ENCODE measurements at regions not wholly inside any gene's neighbourhood (a gene's known extent, or its start where the extent isn't known, plus 50 kb on each side); places are given as distances from the start of the nearest gene placed in this dataset.
"Not testable (repeated sequence)": the region's sequence is repeated elsewhere in the genome, so short reads cannot be mapped to it uniquely, and the experiment has no call there.

DNA sequence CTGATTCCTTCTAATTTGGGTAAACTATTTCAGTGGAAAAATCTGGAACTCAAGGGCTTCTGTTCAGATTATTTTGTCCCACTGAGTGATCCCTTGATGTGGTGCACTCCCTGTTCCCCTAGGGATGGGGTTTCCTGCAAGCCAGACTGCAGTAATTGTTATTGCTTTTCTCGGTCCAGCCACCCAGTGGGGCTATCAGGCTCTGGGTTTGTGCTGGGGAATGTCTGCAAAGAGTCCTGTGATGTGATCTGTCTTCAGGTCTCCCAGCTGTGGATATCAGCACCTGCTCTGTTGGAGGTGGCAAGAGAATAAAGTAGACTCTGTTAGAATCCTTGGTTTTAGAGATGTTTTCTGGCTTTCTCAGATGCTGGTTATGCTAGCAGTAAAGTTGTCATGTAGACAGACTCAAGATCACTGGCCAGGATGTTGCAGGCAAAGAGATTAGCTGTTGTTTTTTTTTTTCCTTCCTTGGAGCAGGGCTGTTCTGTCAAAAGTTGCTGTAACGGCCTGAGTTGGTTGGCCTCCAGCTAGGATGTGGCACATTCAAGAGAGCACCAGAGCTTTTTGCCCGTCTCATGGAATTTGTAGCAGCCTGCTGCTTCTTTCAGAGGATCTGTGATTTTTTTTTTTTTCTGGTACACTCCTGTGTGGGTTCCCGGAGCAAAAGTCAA is 1314.0 kb downstream of the PCDH19 start:
- no peak for DNase-seq (ENCODE audit: low read depth, low spot score)

- no peak for DNase-seq (ENCODE audit: low read depth, low spot score)
These were observed 1318.6 kb downstream of the PCDH19 start for GRCh38 chrX:99091459-99091858.

DNA sequence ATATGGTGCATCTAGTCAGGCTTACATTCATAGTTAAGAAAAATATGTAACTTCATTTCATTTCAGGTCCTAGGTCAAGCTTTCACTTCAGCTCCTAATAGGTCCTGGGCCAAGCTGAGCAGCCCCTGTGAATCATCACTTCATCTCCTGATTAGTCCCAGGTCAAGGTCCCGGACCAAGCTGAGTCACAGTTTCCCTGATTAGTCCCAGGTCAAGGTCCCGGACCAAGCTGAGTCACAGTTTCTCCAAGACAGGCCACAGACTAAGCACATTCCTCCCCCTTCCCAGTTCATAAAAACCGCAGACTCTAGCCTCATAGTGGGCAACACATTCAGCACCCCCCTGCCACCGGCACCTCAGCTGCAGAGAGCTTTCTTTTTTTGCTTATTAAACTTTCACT is 1331.8 kb downstream of the PCDH19 start:
- DNase-seq (ENCODE audit: low read depth, low spot score) = no peak

GRCh38 chrX:99077099-99077498 is 1333.0 kb downstream of the PCDH19 start:
- DNase-seq (ENCODE audit: low read depth, low spot score) = no peak

DNA sequence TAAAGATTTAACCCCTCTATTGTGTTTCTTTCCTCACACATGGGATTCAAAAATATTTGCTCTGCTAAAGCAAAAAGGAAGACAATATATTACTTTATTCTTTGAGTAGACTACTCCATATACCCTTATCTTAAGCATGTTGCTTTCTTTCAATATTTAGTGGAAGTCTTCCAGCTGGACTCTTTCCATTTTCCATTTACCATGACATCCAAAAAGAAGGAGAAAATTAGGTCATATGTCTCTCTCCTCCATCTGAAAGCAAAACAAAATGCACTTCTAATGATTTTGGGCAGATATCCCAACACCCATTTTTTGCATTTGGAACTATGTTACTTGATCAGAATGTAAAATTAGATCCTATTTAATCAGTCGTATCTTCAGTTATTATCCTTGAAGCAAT is 1336.5 kb downstream of the PCDH19 start:
- DNase-seq (ENCODE audit: low read depth, low spot score) = no peak

DNA sequence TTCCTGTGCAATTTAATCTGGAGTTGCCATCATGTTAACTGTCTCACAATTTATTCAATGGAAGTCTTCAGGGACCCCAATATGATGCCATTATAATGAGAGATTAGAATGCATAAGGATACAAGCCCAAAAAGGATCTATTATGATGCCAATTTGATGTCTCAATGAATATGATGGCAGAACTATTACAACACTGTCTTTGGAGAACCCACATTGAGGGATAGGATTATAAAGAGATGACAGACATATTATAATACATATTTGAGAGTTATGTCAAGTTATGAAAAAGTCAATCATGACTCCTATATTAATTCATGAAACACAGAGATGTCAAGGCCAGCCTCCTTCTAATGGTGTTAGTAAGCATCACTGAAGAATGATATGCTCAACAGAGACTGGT is 1358.4 kb downstream of the PCDH19 start:
- no peak for DNase-seq (ENCODE audit: low read depth, low spot score)

DNA sequence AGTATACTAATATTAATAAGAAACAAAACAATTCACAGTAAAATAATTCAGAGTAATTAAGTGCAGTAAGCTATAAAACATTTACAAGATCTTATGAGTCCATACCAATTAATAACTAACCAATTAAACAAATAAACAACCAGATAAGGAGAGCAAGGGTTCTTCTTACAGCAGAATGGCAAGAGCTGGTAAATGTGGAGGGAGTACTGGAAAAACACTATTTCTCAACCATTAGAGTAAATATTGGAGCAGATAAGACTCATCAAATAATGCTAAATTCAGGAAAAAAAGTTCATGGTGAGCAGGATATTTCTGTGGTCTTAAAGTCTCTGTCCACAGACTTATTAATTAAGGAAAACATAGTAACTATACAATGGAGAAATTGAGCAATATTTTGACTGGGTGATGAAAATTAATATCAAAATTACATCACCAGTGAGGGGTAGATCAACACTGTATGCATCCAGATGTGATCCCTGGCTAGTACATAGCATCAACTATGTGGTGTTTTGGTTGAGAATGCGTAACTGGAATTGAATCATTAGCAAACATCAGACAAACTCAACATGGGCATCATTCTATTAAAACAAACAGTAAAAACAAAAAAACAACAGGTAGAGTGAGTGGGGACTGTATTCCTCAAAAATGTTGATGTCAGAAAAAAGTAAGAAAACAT is 1376.7 kb downstream of the PCDH19 start:
- no peak for DNase-seq (ENCODE audit: low read depth, low spot score)

GRCh38 chrX:99010957-99011356 is 1399.1 kb downstream of the PCDH19 start:
- DNase-seq (ENCODE audit: low read depth, low spot score) = no peak

DNA sequence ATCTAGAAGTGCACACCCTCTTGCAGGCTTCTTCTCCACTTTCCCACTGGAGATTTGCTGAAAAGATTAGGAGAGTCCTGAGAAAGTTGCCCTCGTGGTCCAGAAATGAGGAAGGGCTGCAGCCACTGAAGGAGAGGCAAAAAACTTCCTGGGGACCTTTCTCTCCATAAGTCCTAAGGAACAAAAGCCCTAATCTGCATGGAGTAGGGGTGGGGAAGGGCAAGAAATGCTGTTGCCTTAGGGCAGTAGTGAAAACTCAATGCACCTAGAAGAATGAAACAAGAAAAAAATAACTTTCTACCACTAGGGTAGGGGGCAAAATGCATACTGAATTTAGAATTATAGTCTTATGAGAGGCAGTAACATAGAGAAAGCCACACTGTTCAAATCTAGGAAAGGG is 1408.8 kb downstream of the PCDH19 start:
- no peak for DNase-seq (ENCODE audit: low read depth, low spot score)

- no peak for DNase-seq (ENCODE audit: low read depth, low spot score)
These were observed 1447.1 kb downstream of the PCDH19 start for GRCh38 chrX:98962996-98963395.

GRCh38 chrX:98956014-98956413 is 1454.1 kb downstream of the PCDH19 start:
- no peak for DNase-seq (ENCODE audit: low read depth, low spot score)

DNA sequence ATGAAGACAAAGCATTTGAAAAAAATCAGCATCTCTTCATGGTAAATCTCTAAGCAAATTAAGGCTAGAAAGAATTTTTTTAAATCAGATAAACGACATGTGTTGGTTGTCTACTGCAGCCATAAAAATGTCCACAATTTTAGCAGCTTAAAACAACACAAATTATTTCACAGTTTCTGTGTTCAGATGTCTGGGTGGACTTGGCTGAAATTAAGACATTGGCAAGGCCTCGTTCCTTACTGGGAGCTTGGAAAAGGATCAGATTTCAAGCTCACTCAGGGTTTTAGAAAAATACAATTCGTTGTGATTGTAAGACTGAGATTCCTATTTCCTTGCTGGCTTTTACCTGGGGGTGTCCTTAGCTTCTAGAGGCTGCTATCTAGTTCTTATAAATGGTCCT is 1470.6 kb downstream of the PCDH19 start:
- DNase-seq (ENCODE audit: low read depth, low spot score) = no peak

GRCh38 chrX:98931216-98931615 is 1478.9 kb downstream of the PCDH19 start:
- no peak for DNase-seq (ENCODE audit: low read depth, low spot score)

DNA sequence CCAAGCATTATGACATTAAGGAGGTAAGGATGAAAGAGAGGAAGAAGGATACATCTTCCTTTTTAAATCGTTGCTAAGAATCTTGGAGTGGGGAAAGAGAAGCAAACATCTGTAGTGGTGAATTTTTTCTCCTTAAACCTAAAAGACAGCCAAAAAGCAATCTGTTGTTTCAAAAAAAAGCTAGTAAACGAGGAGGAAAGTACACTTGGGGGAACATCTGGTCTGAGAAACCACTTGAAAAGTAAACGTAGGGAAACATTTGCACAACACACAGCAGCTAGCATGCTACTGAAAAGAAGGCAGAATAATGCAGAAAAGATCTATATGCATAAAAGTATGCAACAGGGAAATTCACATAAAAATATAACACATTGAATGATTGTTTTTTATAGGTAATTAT is 1485.6 kb downstream of the PCDH19 start:
- no peak for DNase-seq (ENCODE audit: low read depth, low spot score)

DNA sequence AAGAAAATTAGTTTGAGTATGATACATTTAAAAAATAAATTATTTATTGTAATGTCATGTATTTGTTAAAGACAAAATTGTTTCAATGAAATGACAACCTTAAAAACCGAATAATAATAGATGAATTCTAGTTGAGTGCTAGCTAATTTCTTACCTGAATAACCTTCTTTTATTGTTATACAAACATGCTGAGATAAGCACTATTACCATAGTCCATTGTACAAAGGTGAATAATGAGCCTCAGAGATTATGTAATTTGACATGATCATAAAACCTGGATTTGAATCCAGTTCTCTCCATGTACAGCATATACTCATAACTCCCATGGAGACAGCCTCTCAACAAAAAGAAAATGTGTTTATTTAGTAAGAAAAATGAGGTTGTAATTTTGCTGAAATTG is 1512.9 kb downstream of the PCDH19 start:
- DNase-seq (ENCODE audit: low read depth, low spot score) = no peak

DNA sequence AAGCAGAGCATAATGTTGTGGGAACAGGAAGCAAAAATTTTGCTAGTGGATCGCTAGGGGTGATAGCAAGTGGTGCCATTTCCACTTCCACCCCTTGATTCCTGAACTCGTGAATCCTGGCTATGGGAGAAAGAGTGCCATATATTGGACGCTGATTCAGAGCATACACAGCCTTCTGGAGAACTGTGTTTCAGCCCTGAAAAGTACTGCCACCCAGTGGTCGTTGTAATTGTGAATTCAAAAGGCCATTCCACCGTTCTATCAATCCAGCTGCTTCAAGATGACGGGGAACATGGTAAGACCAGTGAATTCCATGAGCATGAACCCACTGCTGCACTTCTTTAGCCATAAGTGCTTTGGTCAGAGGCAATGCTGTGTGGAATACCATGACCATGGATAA is 1559.4 kb downstream of the PCDH19 start:
- DNase-seq (ENCODE audit: low read depth, low spot score) = not testable (repeated sequence)

All from astrocyte of the hippocampus (primary cell).